Dermis microvascular lymphatic vessel endothelial cell (primary cell): ENCODE measurements at regions not wholly inside any gene's neighbourhood (a gene's known extent, or its start where the extent isn't known, plus 50 kb on each side); places are given as distances from the start of the nearest gene placed in this dataset.
"Not testable (repeated sequence)": the region's sequence is repeated elsewhere in the genome, so short reads cannot be mapped to it uniquely, and the experiment has no call there.

Experiments used
- DNase-seq, 2 donors: peaks; one replicate each; pipeline versions ENCODE4 v3.0.0 to v3.0.0-alpha.2; 2010; ENCODE audit warnings: low read depth in 2 of 2

DNA sequence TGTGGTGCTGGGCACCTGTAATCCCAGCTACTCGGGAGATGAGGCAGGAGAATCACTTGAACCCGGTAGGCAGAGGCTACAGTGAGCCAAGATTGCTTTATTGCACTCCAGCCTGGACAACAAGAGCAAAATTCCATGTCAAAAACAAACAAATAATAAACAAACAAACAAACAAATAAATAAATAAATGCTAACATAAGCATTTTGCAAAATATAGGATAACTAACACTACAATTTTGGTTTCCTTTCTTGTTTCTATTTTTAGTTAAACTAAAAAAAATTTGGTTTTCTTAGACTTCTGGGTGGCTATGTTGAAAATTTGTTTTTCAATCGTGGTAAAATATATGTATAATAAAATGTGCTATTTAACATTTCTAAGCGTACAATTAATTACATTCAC is 115.0 kb upstream of the ZNF516 start:
- DNase-seq = no peak

DNA sequence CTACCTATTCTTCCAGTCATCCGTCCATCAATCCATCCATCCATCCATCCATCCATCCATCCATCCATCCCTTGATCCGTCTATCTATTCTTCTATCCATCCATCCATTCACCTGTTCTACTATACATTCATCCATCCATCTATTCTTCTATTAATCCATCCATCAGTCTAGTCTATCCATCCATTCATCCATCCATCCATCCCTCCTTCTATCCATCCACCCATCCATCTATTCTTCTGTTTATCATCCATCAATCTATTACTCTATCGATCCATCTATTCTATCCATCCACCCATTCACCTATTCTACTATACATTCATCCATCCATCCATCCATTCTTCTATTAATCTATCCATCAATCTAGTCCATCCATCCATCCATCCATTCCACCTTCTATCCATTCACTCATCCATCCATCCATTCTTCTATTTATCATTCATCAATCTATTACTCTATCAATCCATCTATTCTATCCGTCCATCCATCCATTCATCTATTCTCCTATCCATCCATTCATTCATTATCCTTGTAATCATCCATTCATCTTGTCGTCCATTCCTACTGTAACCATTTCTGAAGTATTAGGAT is 110.4 kb upstream of the ZNF516 start:
- DNase-seq = no peak

DNA sequence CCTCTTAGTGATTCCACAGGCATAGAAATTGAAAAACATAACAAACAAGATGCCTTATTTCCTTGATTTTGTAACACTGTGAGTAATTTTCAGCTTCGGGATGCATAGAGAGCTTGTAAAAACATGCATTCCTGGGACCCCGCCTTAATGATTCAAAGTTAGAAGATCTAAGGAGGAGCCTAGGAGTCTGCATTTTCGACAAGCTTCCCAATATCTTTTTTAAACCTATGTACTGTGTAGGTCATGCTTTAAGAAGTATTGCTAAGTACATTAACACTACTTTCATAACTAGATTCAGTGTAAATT is 109.8 kb upstream of the ZNF516 start:
- no peak for DNase-seq

DNA sequence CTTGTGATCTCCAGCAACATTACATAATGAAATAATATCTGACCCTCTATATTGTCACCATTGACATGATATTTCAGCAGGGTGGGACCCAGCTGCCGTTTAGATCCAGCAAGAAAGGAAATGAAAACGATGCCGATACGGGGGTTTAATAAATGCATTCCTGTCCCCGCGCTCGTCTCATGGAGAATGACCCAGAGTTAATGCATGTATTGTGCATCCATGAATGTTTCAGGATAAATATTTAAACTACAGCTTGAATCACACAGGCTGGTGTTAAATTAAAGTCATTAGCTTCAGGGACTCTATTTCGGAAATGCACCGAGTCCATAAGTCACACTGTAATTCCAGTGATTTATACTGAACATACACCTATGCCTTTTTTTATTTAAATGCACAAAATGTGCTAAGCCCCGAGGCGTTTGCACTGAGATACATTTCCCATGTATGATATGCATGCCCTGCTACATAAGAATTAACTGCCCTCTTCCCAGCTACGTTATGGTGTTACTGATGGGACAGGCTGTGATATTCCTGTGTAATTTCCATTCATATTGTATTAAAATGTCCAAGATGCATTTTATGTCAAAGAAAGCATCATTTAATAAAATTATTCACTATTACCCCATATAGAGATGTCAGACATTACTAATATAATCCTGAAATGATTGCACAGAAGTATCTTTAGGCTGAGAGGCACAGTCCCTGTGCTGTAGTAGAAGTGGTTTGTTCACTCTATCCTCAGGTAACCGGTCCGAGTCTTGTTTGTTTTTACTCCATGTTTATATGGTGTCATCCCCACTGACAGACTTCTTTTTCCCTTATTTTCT is 109.3 kb upstream of the ZNF516 start:
- no peak for DNase-seq

GRCh38 chr18:76602191-76602590 is 107.1 kb upstream of the ZNF516 start:
- DNase-seq = no peak

DNA sequence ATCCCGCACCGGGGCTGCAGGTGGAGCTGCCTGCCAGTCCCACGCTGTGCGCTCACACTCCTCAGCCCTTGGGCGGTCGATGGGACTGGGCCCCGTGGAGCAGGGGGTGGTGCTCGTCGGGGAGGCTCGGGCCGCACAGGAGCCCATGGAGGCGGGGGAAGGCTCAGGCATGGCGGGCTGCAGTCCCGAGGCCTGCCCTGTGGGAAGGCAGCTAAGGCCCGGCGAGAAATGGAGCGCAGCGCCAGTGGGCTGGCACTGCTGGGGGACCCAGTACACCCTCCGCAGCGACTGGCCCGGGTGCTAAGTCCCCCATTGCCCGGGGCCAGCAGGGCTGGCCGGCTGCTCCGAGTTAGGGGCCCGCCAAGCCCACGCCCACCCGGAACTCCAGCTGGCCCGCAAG is 105.0 kb upstream of the ZNF516 start:
- DNase-seq = not testable (repeated sequence)

DNA sequence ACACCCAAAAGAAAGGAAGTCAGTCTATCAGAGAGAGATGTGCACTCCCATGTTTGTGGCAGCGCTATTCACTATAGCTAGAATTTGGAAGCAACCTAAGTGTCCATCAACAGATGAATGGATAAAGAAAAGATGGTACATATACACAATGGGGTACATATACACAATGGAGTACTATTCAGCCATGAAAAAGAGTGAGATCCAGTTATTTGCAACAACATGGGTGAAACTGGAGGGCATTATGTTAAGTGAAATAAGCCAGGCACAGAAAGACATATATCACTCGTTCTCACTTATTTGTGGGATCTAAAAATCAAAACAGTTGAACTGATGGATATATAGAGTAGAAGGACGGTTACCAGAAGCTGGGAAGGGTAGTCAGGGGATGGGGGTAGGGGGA is 99.9 kb upstream of the ZNF516 start:
- no peak for DNase-seq

- no peak for DNase-seq
Observed at GRCh38 chr18:76593843-76594242, 98.8 kb upstream of the ZNF516 start.

- no peak for DNase-seq
Observed at GRCh38 chr18:76592981-76593381, 97.9 kb upstream of the ZNF516 start.

DNA sequence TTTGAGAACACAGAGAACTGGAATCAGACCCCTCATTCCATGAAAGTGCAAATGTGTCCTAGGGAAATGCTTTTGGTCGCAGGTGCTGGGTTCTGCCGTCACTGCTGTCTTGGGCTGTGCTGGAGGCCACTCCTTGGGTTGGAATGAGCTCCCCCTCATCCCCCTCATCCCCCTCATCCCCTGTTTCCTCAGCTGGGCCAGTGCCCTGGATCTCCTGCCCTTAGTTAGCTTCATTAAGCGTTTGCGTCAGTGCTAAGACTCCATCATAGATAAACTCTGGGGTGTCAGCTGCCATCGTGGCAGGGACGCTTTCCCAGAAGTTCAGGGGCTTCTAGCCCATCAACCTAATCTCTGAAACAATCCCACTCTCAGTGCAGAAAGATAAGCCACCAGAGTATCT is 97.1 kb upstream of the ZNF516 start:
- no peak for DNase-seq

DNA sequence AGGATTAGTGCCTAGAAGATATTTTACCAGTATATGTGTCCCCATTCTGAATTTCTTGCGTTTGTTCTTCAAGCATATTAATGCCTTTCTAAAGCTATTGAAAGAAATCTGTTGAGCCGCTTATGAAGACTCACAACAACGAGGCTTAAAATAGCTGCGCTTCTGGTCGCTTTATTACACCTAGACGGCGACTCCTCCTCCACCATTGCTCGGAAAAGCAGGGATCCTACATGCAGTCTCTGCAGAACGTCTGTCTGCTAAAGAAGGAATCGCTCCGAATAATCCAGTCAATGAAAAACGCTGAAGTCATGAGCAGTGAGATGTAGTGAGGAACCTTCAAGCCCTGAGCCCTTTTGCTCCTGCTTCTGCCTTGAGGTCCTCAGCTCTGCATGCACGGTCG is 94.8 kb upstream of the ZNF516 start:
- no peak for DNase-seq

DNA sequence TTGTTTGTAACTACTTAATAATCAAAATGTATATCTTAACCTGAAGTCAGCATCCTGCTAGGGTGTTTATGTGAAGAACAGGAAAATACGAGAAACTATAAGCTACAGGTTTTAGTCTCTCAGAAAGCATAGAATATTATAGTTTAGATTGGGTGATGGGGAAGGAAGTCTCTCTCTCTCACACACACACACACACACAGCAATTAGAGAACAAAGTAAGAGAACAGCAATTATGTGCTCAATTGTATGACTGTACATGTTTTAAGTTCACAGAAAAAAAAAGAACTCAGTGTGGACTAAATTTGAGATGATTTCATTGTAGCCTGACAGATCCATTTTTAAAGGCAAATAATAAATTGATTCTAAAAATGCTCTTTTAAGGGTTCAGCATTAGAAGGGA is 94.3 kb upstream of the ZNF516 start:
- no peak for DNase-seq

DNA sequence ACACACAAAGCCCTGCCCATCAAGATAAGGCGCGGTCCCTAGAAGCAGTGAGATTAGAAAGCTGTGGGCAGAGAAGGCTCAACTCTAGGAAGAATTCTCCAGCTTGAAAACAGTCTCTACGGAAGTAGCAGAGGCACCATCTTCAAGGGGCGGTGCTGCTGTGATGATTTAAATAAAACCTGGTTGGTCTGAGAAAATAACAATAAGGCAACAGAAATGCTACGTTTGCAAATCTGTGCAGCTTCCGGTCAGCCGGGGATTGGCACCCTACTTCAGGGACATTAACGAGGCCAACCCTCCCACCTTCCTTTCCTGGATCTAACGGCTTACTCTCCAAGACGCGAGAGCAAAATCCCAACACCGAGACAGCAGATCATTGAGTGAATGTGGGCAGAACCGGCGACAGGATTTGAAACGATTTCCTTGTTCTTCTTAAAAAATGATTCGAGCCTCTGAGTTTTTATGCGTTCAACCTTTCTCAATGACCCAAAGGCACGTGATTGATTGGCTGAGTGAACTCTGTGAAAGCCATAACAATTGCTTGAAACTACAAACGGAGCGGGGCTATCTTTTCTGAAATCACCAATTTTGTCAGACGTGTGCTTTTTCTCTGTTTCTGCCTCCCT is 93.7 kb upstream of the ZNF516 start:
- DNase-seq = no peak

- no peak for DNase-seq
Observed at GRCh38 chr18:76587879-76588271, 92.8 kb upstream of the ZNF516 start.

GRCh38 chr18:76587147-76587878 is 92.3 kb upstream of the ZNF516 start:
- DNase-seq = no peak

- no peak for DNase-seq
Observed at GRCh38 chr18:76584414-76585310, 89.6 kb upstream of the ZNF516 start.

- no peak for DNase-seq
Observed at GRCh38 chr18:76581261-76581660, 86.2 kb upstream of the ZNF516 start.

DNA sequence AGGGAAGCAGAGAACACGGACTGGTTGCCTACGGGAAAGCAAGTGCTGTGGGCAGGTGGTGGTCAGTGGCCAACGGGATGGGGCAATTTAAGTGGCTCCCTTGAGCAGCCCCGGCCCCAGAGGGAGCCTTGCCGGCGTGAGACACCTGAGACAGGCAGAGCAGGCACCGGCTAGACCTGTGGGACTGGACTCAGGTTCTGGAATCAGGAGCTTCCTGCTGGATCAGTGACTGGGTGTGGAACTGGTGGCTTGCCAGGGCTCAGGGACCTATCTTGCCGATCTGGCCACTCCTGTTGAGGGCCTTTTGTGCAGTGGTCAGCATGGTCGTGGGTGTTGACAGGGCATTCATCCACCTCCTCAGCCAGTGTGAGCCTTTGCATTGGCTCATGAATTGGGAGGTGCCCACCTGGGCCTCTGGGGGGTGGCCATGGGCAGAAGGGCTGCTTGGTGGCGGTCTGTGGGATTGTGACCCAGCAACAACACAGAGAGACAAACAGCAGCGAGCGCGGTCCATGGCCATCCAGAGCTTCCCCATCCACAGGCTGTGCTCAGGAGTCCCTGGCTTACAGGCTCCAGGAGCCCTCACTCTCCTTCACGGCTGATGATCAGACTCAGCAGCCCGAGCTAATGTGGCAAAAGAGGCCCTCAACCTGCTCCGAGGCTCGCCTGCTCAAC is 85.4 kb upstream of the ZNF516 start:
- no peak for DNase-seq

DNA sequence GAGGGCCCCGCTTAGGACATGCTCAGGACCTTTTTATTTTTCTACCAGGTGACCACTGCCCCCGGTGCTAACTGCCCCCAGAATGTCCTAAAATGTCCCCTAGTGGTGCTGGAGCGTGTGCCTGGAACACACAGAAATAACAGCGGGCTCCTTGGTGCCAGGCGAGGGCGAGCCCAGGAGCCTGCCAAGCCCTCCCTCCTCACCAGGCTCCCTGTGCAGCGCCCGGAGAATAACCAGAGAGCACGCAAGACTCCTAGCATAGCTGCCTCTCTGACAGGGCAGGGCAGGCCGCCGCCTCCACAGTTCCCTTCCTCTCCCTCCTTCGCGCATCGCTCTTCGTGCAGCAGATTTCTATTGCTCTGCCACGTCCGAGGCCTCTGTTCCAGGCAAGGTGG is 84.3 kb upstream of the ZNF516 start:
- no peak for DNase-seq

DNA sequence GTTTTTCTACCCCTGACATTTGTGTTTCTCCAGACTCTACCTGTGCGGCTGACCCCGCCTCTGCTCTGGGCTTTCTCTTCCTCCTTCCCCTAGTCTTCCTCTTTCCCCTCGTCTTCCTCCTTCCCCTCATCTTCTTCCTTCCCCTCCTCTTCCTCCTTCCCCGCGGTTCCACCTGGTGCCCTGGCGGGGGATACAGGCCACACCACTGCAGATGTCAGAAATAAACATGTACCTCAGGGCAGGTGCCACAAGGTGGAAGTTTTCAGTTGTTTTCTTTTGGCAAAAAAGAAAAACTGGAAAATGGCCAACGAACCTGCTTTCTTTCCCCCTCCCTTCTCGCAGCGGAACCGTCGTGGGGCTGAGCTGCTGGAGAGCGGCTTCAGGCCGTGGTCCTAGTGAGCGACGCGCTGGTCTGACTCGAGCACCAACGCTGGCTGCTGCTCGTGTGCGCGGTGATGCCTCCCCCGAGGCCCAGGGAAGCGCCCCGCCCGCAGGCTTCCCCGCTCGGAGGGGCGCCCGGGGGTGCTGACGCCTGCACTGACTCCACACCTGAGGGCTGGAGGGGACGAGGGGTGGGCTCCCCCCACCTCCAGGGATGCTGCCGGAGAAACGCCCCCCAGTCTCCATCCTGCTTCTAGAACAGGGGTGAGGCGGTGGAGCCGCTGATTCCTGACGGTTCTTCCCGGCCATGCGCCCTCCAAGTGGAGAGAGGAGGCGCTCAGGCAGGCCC is 83.7 kb upstream of the ZNF516 start:
- no peak for DNase-seq
